ENCODE measurements at regions not wholly inside any gene's neighbourhood (a gene's known extent, or its start where the extent isn't known, plus 50 kb on each side); places are given as distances from the start of the nearest gene placed in this dataset.

GRCh38 chr2:102078773-102079172 lies 63.8 kb upstream of the IL1R1 start:
- Histone ChIP-seq H3K4me1 (peaks cover 12 to 21% (median 13%) of the 10 kb centered on the region in 4 donors), H3K9me3 (no peaks in the 10 kb centered on the region), H3K27me3 (no peaks in the 10 kb centered on the region), H3K36me3 (no peaks in the 10 kb centered on the region), H3K4me3 (no peak overlapping the region), H3K27ac (no peak overlapping the region)
- no peak for DNase-seq
- intact Hi-C loops (cut with DNase I; ENCODE audit: low total_unique reads) = no loop called here
- TF ChIP-seq POLR2AphosphoS5 (IDR thresholded peaks at IDR 0.05) = no peak
- TF ChIP-seq POLR2A (IDR thresholded peaks at IDR 0.05) = no peak
- no peak for TF ChIP-seq EP300 (IDR thresholded peaks at IDR 0.05)
- no peak for TF ChIP-seq CTCF (IDR thresholded peaks at IDR 0.05)

- H3K9me3 ChIP-seq = no peaks in the 10 kb centered on the region
- WGBS, 5 donors = 91 to 94% (median 93%) methylated on average over 6 of the region's 6 CpGs
- no peak for DNase-seq
- H3K27me3 ChIP-seq = no peaks in the 10 kb centered on the region
- H3K36me3 ChIP-seq = no peaks in the 10 kb centered on the region
- intact Hi-C loops (cut with DNase I; ENCODE audit: low total_unique reads) = no loop called here
- H3K4me3 ChIP-seq = no peak overlapping the region
- no peak overlapping the region for H3K27ac ChIP-seq
- TF ChIP-seq POLR2AphosphoS5 (IDR thresholded peaks at IDR 0.05) (no peak), EP300 (IDR thresholded peaks at IDR 0.05) (no peak), CTCF (IDR thresholded peaks at IDR 0.05) (no peak), POLR2A (IDR thresholded peaks at IDR 0.05) (no peak)
- peaks cover 12 to 21% (median 15%) of the 10 kb centered on the region in 4 donors for H3K4me1 ChIP-seq
Observed at GRCh38 chr2:102080451-102081242, 61.9 kb upstream of the IL1R1 start.

- 78 to 87% (median 81%) methylated on average over 2 of the region's 2 CpGs for WGBS, 5 donors
- H3K36me3 ChIP-seq = no peaks in the 10 kb centered on the region
- intact Hi-C loops (cut with DNase I; ENCODE audit: low total_unique reads) = no loop called here
- H3K27ac ChIP-seq = no peak overlapping the region
- DNase-seq = no peak
- H3K4me3 ChIP-seq = no peak overlapping the region
- no peaks in the 10 kb centered on the region for H3K27me3 ChIP-seq
- no peaks in the 10 kb centered on the region for H3K9me3 ChIP-seq
- no peak for TF ChIP-seq POLR2A (IDR thresholded peaks at IDR 0.05)
- TF ChIP-seq CTCF (IDR thresholded peaks at IDR 0.05) = no peak
- TF ChIP-seq POLR2AphosphoS5 (IDR thresholded peaks at IDR 0.05) = no peak
- TF ChIP-seq EP300 (IDR thresholded peaks at IDR 0.05) = no peak
- H3K4me1 ChIP-seq = peaks cover 12 to 21% (median 15%) of the 10 kb centered on the region in 4 donors
Observed at GRCh38 chr2:102081243-102081522, 61.4 kb upstream of the IL1R1 start.

- Histone ChIP-seq H3K36me3 (no peaks in the 10 kb centered on the region), H3K4me3 (no peak overlapping the region), H3K4me1 (peaks cover 12 to 21% (median 15%) of the 10 kb centered on the region in 4 donors), H3K27me3 (no peaks in the 10 kb centered on the region), H3K9me3 (no peaks in the 10 kb centered on the region), H3K27ac (peak overlapping the region in 1 of 5 donors; percentile 81)
- intact Hi-C loops (cut with DNase I; ENCODE audit: low total_unique reads) = no loop called here
- no peak for DNase-seq
- WGBS, 5 donors = 84 to 91% (median 90%) methylated on average over 5 of the region's 5 CpGs
- TF ChIP-seq POLR2A (IDR thresholded peaks at IDR 0.05) = no peak
Observed at GRCh38 chr2:102081606-102082005, 60.9 kb upstream of the IL1R1 start.
